Fibroblast of upper back skin (primary cell): ENCODE measurements at regions not wholly inside any gene's neighbourhood (a gene's known extent, or its start where the extent isn't known, plus 50 kb on each side); places are given as distances from the start of the nearest gene placed in this dataset.
A peak's percentile ranks its signal among the peaks of the same experiment; 100 is the strongest.

ENCODE experiments used
- DNase-seq: peaks from one replicate; pipeline ENCODE4 v3.0.0-alpha.2; 2013

GRCh38 chr11:79575701-79576100, 134.9 kb upstream of the TENM4 start:
- no peak for DNase-seq

DNA sequence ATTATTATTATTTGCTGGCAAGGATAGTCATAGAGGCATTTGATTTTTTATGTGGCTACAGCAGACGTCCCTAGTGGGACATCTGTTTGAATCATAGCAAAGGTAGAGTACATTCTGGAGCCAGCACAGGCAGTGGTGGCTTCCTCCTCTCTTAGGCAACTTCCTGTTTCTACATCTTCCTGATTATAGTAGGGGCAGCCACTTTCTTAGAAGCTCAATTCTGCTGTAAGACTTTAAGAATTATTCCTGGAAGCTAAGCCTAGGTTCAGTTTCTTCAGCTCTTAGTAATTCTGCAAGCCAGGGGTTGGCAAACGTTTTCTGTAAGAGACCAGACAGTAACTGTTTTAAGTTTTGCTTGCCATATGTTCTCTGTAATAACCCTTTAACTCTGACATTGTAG, 129.3 kb upstream of the TENM4 start:
- no peak for DNase-seq

- DNase-seq = no peak
These were observed 123.6 kb upstream of the TENM4 start for GRCh38 chr11:79564288-79564925.

DNA sequence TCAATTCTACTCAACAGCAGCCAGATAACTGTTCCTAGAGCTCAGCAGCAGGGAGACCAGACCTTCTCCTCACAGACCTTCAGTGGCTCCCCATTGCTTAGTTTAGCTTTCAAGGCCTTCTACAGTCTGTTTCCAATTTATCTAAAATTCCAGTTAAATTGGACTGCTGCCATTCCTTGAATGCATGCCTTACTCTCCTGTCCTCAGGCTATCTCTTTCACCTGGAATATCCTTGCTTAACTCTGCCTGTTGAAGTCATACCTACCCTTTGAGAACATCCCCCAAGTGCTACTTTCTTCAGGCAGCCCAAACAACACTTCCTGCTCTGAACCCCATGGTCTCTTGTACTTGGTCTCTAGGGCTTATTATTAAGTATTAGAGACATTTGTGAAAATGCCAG, 120.7 kb upstream of the TENM4 start:
- DNase-seq = no peak

DNA sequence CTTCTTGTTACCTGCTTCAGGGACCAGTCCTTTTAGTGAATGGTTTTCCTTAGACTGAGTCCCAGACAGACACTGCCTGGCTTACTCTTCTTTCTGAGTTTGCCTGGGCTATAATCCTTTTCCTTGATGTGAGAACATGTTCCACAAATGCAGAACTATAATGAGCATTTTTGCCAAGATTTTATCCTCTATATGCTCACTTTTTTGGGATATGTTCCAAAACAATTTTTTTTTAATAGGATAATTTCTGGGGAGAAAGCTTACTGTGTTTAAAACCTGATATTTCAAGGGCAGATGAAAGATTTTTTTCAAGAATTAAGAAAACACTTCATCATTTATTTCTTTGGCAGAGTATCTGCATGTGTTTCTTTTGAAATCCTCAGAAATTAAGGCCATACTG, 110.0 kb upstream of the TENM4 start:
- DNase-seq = no peak

DNA sequence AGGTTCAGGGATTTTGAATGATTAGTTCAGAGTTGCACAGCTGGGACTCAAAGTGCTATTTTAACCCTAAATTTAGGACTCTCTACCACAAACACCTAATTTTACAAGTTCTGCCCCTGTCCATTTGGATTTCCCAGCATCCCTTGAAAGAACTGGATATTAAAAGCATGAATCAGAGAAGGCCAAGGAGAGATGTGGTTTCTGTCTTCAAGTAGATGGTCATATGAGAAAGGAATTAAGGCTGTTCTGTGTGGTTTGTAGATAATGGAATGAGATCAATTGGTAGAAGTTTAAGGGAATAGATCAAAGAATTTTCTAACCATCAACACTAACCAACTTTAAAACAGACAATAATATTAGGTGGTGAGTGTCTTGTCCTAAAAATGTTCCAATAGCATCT, 106.4 kb upstream of the TENM4 start:
- peak; percentile 45 for DNase-seq

GRCh38 chr11:79546351-79546750, 105.5 kb upstream of the TENM4 start:
- no peak for DNase-seq

- no peak for DNase-seq
These were observed 103.5 kb upstream of the TENM4 start for GRCh38 chr11:79544361-79544760.

DNA sequence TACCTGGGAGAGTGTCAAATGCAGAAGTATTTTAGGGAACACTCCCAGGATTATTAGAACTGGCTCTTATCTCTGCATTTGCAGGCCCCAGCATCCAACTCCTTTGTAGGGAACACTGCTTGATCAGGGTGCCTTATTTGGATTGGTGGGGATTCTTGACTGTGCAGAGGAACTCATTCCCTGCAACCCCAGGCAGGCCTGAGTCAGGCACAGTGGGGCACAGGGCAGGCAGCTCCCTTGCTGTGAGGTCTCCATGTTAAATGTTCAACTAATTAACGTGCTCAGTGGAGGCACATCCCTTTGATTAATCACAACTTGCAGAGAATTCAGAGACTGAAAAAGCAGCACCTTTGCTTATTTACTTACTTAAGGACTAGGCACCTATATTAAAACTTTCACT, 102.3 kb upstream of the TENM4 start:
- no peak for DNase-seq

DNA sequence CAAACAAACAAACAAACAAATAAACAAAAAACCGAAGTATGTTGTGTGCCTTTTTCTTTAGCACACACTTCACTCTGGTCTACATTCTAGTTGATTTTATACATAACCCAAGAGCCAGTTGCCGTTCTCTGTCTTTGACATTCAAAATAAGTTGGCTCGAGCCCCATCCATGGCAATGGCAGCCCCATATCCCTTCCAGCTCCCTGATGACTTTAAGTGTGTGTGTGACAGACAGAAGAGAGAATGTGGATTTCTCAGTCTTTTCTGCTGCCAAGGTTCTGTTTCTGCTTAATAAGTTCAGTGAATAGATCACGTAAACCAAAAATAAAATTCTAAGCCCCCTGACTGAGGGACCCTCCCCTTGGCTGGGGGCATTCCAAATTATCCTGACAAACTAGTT, 100.6 kb upstream of the TENM4 start:
- DNase-seq = no peak

GRCh38 chr11:79538775-79539174, 97.9 kb upstream of the TENM4 start:
- no peak for DNase-seq

DNA sequence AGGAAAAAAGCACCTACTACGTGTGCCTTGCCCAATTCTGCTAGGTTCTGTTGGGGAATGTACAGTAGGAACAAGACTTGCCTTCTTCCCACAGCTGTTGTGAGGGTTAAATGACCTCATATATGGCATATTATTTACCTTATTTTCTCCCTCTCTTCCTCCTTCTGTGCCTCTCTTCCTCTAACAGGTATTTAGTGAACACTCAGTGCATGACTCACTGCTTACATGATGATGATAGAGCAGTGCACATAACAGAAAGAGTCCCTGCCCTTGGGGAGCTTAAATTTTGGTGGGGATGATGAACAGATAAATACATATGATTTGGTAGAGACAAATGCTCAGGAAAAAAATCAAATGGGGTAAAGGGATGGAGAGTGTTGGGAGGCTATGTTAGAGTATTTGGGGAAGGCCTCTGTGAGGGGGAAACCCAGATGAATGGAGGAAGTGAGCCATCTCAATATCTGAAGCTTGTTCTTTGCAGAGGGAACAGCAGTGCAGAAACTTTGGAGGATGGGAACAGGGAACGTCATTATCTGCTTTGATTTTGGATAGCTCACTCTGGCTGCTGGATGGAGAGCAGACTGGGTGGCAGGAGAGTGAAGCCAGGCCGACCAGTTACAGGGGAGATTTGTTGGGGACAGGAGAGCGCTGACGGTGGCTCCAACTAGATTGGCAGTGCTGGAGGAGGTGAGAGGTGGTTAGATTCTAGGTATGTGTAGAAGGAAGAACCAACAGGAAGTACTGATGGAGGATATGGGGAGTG, 95.5 kb upstream of the TENM4 start:
- DNase-seq = no peak

DNA sequence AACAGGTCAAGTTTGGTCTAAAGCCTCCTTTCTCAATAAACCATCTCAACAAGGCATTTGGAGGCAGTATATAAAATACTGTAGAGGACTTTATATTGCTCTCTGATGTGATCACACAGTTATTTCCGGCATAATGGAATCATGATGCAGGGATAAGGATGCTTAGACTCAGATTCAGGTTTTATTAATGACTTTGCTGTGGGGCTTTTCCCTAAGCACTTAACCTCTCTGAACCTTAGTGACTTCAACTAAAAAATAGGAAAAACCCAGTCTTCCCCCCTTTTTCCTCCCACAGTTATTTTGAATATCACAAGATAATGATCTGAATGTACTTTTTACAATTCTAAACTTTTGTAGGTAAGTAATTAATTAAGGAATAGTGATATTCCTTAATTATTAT, 94.8 kb upstream of the TENM4 start:
- DNase-seq = no peak

DNA sequence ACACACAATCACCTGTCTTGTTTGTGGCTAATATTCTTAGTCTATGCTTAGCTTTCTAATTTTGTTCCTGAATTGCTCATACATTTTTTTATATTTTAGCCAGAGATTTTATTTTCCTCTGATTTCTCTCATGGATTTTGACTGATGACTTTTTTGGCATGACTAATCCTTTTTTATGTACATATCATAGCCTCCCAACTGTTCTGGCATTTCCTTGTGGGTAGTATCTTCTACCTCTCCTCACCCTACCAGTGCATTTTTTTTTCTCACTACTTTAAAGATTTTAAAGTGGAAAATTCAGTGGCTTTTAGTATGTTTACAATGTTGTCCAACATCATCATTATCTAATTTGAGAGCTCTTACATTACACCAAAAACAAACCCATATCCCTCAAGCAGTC, 84.4 kb upstream of the TENM4 start:
- peak; percentile 7 for DNase-seq

DNA sequence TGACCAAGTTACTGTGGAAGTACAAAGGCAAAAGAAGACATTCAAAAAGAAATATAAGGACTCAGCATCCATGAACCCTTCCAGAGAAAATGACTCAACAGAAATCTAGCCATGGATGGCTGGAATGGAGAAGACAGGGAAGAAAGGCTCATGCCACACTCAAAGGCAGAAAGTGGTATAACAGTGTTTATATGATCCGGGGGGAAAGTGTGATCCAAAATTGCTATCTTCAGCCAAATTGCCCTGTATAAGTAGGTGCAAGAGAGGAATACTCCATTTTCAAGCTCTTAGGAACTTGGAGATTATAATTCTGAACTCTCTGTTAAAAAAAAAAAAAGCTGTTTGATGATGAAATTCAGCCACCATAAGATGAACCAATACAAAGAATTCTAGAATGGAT, 81.8 kb upstream of the TENM4 start:
- no peak for DNase-seq

DNA sequence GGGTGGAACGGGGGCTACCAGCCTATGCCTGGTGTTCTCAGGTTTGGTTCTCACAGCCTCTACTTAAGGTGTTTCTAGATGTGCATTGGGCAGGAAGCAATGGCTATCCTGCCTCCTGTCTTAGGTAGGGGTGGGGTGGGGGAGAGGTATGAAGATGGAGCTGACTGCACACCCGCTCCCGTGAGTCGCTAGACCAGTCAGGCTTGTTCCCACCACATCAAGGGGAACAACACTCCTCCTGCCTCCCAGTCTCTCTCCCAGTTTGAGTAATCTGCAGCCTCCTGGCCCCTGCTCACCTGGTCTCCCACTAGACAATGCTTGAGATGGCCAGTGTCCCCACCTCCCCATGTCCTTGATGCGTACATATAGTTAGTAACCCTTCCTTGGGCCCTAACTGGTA, 79.3 kb upstream of the TENM4 start:
- no peak for DNase-seq

- DNase-seq = no peak
These were observed 75.0 kb upstream of the TENM4 start for GRCh38 chr11:79515781-79516180.

DNA sequence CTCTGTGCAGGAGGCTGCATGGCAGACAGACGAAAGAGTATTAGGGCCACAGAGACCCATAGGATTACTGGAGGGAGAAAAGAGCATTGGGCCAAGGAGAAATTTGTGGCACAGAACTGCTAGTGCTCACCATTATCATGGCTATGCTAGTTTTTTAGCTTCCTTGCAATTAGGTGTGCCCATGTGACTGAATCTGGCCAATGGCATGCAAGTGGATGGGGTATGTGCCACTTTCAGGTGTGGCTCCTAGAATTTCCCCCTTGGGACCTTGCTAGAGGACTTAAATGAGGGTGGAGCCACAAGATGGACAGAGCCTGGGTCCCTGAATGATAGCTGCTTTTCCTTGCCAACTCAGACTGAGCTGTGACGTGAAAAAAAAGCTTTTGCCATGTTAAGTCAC, 73.9 kb upstream of the TENM4 start:
- no peak for DNase-seq

GRCh38 chr11:79514290-79514689, 73.5 kb upstream of the TENM4 start:
- DNase-seq = no peak

DNA sequence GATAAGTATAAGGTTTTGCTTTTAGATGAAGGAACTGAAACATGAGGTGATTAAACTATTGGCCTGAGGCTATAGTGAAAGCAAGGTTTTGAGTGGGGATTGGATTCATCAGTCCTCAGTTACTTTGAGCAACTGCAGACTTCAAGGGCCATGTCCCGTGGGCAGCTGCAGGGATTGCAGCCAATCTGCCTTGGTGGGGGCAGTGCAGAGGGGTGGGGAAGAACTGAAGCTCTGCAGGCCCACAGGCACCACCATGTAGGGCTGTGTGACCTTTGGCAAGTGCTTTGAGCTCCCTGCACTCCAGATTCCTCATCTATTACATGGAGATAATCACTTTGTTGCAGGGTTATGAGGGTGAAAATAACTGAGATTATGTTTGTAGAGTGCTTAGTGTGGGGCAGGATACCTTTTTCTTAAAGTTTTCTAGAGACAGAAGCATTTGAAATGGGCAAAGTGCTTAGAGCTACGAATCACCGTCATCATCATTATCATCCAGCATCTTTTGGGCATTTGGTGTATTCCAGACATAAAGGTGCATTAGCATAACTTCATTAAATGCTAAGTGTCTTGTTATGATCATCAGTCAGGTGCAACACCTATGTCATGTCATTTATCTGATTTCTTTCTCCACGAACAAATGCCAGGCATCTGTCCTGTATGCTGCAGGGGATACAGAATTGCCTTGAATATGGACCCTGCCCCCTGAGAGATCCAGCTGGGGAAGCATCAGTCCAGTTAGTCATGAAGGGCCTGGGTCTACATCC, 72.1 kb upstream of the TENM4 start:
- DNase-seq = no peak

- DNase-seq = no peak
These were observed 70.1 kb upstream of the TENM4 start for GRCh38 chr11:79510960-79511359.

DNA sequence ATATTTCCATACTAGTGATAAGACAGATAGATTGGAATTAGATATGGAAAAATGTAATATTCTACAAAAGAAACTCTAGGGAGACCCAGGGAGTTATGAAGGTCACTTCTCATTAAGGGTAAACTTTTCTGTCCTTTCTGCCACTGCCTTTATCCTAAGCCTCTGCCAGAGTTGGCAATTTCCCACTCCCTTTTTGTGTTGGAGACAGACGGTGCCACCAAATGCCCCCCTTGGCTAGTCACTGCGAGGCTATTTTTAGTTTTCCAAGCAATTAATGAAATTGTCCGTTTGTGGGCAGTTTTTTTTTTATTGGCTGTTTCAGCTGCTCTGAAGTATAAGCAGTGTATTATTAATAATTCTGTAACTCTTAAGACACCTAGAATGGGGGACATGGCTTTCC, 67.6 kb upstream of the TENM4 start:
- DNase-seq = no peak

GRCh38 chr11:79507706-79508105, 66.9 kb upstream of the TENM4 start:
- DNase-seq = no peak

DNA sequence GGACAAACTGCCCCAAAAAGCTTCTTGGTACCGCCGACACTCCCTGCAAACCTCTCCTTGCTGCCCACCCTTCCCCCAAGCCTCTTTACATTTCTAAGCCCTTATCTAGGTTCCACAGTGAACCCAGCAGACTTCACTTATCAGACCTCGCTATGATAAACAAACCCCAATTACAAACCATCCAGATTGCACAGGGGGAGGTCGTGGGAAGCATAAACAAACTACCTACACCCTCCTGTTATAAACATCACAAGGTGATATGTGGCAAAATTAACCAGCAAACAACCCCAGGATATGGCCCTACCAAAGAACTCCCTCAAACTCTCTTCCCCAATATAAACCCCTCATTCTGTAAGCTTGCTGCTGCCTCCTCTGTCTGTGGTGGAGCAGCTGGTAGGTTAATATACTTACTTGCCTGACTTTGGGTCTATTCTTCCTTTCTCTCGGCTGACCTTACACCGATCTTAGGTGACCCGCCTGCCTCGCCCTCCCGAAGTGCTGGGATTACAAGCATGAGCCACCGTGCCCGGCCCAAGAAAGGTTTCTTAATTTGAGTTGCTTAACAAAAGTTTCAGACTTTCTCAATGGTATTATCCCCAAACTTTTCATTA, 66.0 kb upstream of the TENM4 start:
- DNase-seq = no peak
